OCI-LY7 (cell line): ENCODE measurements at regions not wholly inside any gene's neighbourhood (a gene's known extent, or its start where the extent isn't known, plus 50 kb on each side); places are given as distances from the start of the nearest gene placed in this dataset.

Experiments used
- BruUV-seq: library from RNA; stranded (reverse); fragments of 400-500 nt; replicated peaks from 2 replicates; lab custom pipeline; 2021; lab: Mats Ljungman, UMichigan
- CTCF ChIA-PET: fragments of 300-600 bp; sonication (Branson Sonifier 250); formaldehyde crosslinking; loops from one replicate; lab custom pipeline; 2022; ENCODE audit warnings: antibody characterized with exemption; ENCODE audit not compliant: unreplicated experiment; lab: Charles Lee
- POLR2A ChIA-PET: fragments of 300-600 bp; sonication (Branson Sonifier 250); formaldehyde crosslinking; loops from one replicate; lab custom pipeline; 2022; ENCODE audit warnings: antibody characterized with exemption; lab: Charles Lee
- DNase-seq: peaks from one replicate; pipeline ENCODE4 v3.0.0-alpha.2; 2015; ENCODE audit warnings: low spot score
- H2AFZ ChIP-seq: fragments of 200-600 bp; sonication (generic), shearing (Covaris generic); 2 replicates; pipeline ENCODE4 v1.6.1; 2014; ENCODE audit warnings: mild to moderate bottlenecking, antibody characterized with exemption, low read length, moderate library complexity
- H3K27ac ChIP-seq: fragments of 200-600 bp; sonication (generic); 2 replicates; pipeline ENCODE4 v1.5.1; 2014; ENCODE audit warnings: mixed run types, low read depth, mild to moderate bottlenecking, moderate library complexity, low read length, inconsistent platforms; ENCODE audit not compliant: poor library complexity, severe bottlenecking
- H3K36me3 ChIP-seq: fragments of 200-600 bp; sonication (generic); 2 replicates; pipeline ENCODE4 v1.6.1; 2014; ENCODE audit warnings: mild to moderate bottlenecking, antibody characterized with exemption, low read length, moderate library complexity, mixed read lengths; ENCODE audit not compliant: insufficient read depth
- H3K4me1 ChIP-seq: fragments of 200-600 bp; sonication (generic); 2 replicates; pipeline ENCODE4 v1.5.1; 2014; ENCODE audit warnings: mild to moderate bottlenecking, low read length; ENCODE audit not compliant: insufficient read depth, poor library complexity, severe bottlenecking
- H3K4me2 ChIP-seq: fragments of 200-600 bp; sonication (generic); 2 replicates; pipeline ENCODE4 v1.6.1; 2014; ENCODE audit warnings: mild to moderate bottlenecking, low read length
- H3K4me3 ChIP-seq: fragments of 200-600 bp; sonication (generic); 2 replicates; pipeline ENCODE4 v1.5.1; 2014; ENCODE audit warnings: mild to moderate bottlenecking, low read depth, low read length; ENCODE audit not compliant: poor library complexity, severe bottlenecking
- H3K79me2 ChIP-seq: fragments of 200-600 bp; sonication (generic); 2 replicates; pipeline ENCODE4 v1.6.1; 2016; ENCODE audit warnings: low read depth, mild to moderate bottlenecking, low read length, moderate library complexity, mixed read lengths; ENCODE audit not compliant: insufficient read depth
- H3K9me2 ChIP-seq: fragments of 200-600 bp; sonication (generic); 2 replicates; pipeline ENCODE4 v1.6.1; 2016; ENCODE audit warnings: mild to moderate bottlenecking, low read length, mixed read lengths; ENCODE audit not compliant: insufficient read depth
- H3K9me3 ChIP-seq: fragments of 200-600 bp; sonication (generic); 2 replicates; pipeline ENCODE4 v1.6.1; 2014; ENCODE audit warnings: mild to moderate bottlenecking, mixed run types, low read length, mixed read lengths
- H4K20me1 ChIP-seq: fragments of 200-600 bp; sonication (generic); 2 replicates; pipeline ENCODE4 v1.6.1; 2014; ENCODE audit warnings: mild to moderate bottlenecking, antibody characterized with exemption, low read length, moderate library complexity, mixed read lengths; ENCODE audit not compliant: insufficient read depth
- CTCF ChIP-seq: fragments of 200-600 bp; sonication (generic); conservative IDR thresholded peaks from 2 replicates; pipeline ENCODE4 v1.5.1; 2014; ENCODE audit warnings: mild to moderate bottlenecking, antibody characterized with exemption, low read length, moderate library complexity, mixed read lengths
- EZH2phosphoT487 ChIP-seq: fragments of 200-600 bp; sonication (generic); IDR thresholded peaks from 2 replicates; pipeline ENCODE4 v1.6.1; 2018; ENCODE audit warnings: low read depth, borderline replicate concordance, mild to moderate bottlenecking, mixed run types, antibody characterized with exemption, low read length, moderate library complexity, mixed read lengths
- intact Hi-C: fragments of 100-400 bp; cut with micrococcal nuclease; formaldehyde crosslinking; loops from one replicate; pipeline ENCODE4 v1.10.0; 2022; ENCODE audit not compliant: unreplicated experiment

DNA sequence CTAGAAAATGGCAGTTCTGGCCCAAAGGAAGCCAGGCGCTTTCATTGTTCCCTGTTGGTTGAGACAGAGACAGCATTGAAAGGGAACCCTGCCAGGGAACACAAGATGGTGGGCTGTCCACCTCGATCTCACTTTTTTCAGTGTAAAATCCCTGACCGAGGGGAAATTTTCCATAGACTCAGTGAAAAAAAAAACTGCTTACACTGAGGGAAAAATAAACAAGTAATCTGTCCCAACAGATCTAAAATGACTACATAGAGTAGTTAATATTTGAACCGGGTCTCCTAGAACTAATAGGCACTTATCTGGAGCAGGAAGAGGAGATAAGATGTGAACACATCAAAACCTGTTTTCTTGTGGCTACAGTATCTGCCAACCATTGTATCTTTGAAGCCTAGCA is 763.4 kb upstream of the GOLIM4 start:
- no peak overlapping the region for H3K4me3 ChIP-seq
- H3K4me1 ChIP-seq, result no peaks in the 10 kb centered on the region
- BruUV-seq, result no TSS peak
- H3K9me3 ChIP-seq, result no peaks in the 10 kb centered on the region
- H3K79me2 ChIP-seq, result no peaks in the 10 kb centered on the region
- CTCF ChIA-PET, result no interaction called here
- TF ChIP-seq CTCF, result no peak
- TF ChIP-seq EZH2phosphoT487, result no peak
- no peaks in the 10 kb centered on the region for H4K20me1 ChIP-seq
- H2AFZ ChIP-seq, result no peak overlapping the region
- H3K9me2 ChIP-seq, result no peaks in the 10 kb centered on the region
- intact Hi-C loops, result no loop called here
- H3K36me3 ChIP-seq, result no peaks in the 10 kb centered on the region
- H3K4me2 ChIP-seq, result no peak overlapping the region
- DNase-seq, result no peak
- H3K27ac ChIP-seq, result no peak overlapping the region
- POLR2A ChIA-PET, result no interaction called here

DNA sequence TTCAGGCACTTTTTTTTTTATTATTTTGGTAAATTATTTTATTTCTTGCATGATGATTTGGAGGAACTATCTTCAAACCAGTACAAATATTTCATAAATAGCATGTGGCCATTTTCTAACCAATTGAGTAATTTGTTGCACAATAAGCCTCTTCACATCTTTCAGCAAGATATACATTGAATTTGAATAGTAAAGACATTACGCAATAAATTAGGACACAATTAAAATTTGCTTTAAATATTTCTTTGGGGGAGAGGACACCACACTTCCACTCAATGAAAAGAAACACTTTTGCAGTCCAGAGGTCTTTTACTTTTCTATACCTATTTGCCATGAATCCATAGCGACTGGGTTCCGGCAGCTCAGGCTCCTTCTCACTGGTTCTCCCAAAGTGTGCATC is 762.6 kb upstream of the GOLIM4 start:
- Histone ChIP-seq H3K79me2 (no peaks in the 10 kb centered on the region), H4K20me1 (no peaks in the 10 kb centered on the region), H3K27ac (no peak overlapping the region), H3K9me3 (no peaks in the 10 kb centered on the region), H3K9me2 (no peaks in the 10 kb centered on the region), H3K4me1 (no peaks in the 10 kb centered on the region), H3K4me3 (no peak overlapping the region), H3K36me3 (no peaks in the 10 kb centered on the region), H3K4me2 (no peak overlapping the region), H2AFZ (no peak overlapping the region)
- no TSS peak for BruUV-seq
- TF ChIP-seq EZH2phosphoT487, result no peak
- no peak for TF ChIP-seq CTCF
- CTCF ChIA-PET, result no interaction called here
- intact Hi-C loops, result no loop called here
- POLR2A ChIA-PET, result no interaction called here
- DNase-seq, result no peak

- no peak for DNase-seq
- Histone ChIP-seq H3K9me3 (no peaks in the 10 kb centered on the region), H3K4me2 (no peak overlapping the region), H3K9me2 (no peaks in the 10 kb centered on the region), H4K20me1 (no peaks in the 10 kb centered on the region), H3K36me3 (no peaks in the 10 kb centered on the region), H3K4me3 (no peak overlapping the region), H3K27ac (no peak overlapping the region), H3K4me1 (no peaks in the 10 kb centered on the region), H3K79me2 (no peaks in the 10 kb centered on the region), H2AFZ (no peak overlapping the region)
- no TSS peak for BruUV-seq
- TF ChIP-seq EZH2phosphoT487 (no peak), CTCF (no peak)
- intact Hi-C loops, result no loop called here
- POLR2A ChIA-PET, result no interaction called here
- CTCF ChIA-PET, result no interaction called here
These were observed 754.4 kb upstream of the GOLIM4 start for GRCh38 chr3:168850109-168850508.
